GM23338 (cell line): ENCODE measurements at regions not wholly inside any gene's neighbourhood (a gene's known extent, or its start where the extent isn't known, plus 50 kb on each side); places are given as distances from the start of the nearest gene placed in this dataset.

Source experiments
- ATAC-seq: fragments of 200-7000 bp; cut with Tn5 transposase; 3 replicates; pipeline ENCODE4 v1.9.1; 2020
- DNase-seq: peaks from one replicate; pipeline ENCODE4 v3.0.0-alpha.2; 2015; ENCODE audit warnings: low spot score
- H2AFZ ChIP-seq: fragments of 200-600 bp; sonication (generic); 2 replicates; pipeline ENCODE4 v1.8.0; 2016; ENCODE audit warnings: antibody characterized with exemption, mild to moderate bottlenecking, moderate library complexity
- H3F3A ChIP-seq: fragments of 200-600 bp; sonication (generic); replicated peaks from 2 replicates; pipeline ENCODE4 v1.8.0; 2017; ENCODE audit warnings: antibody characterized with exemption, mixed run types, low read depth
- H3K27ac ChIP-seq: fragments of 200-600 bp; sonication (generic); 2 replicates; pipeline ENCODE4 v1.6.1; 2016; ENCODE audit warnings: low read depth
- H3K27me3 ChIP-seq: fragments of 200-600 bp; sonication (generic); 2 replicates; pipeline ENCODE4 v1.8.0; 2016; ENCODE audit warnings: mild to moderate bottlenecking, mixed run types, moderate library complexity; ENCODE audit not compliant: insufficient read depth
- H3K36me3 ChIP-seq: fragments of 200-600 bp; sonication (generic); 2 replicates; pipeline ENCODE4 v1.8.0; 2016; ENCODE audit warnings: mild to moderate bottlenecking; ENCODE audit not compliant: insufficient read depth
- H3K4me1 ChIP-seq: fragments of 200-600 bp; sonication (generic); 2 replicates; pipeline ENCODE4 v1.8.0; 2016; ENCODE audit warnings: mild to moderate bottlenecking, moderate library complexity; ENCODE audit not compliant: insufficient read depth
- H3K4me2 ChIP-seq: fragments of 200-600 bp; sonication (generic); 2 replicates; pipeline ENCODE4 v1.7.1; 2017; ENCODE audit warnings: mixed run types
- H3K4me3 ChIP-seq: fragments of 200-600 bp; sonication (generic); 2 replicates; pipeline ENCODE4 v1.6.1; 2016; ENCODE audit warnings: mixed run types
- H3K79me2 ChIP-seq: fragments of 200-600 bp; sonication (generic); replicated peaks from 2 replicates; pipeline ENCODE4 v1.8.0; 2017; ENCODE audit warnings: mild to moderate bottlenecking; ENCODE audit not compliant: insufficient read depth
- H3K9me2 ChIP-seq: fragments of 200-600 bp; sonication (generic); 2 replicates; pipeline ENCODE4 v1.8.0; 2017; ENCODE audit not compliant: insufficient read depth
- H4K20me1 ChIP-seq: fragments of 200-600 bp; sonication (generic); replicated peaks from 2 replicates; pipeline ENCODE4 v1.8.0; 2017; ENCODE audit warnings: mild to moderate bottlenecking; ENCODE audit not compliant: insufficient read depth
- H3K27ac Mint-ChIP-seq: 2 replicates; pipeline ENCODE4 v1.8.0; 2020; ENCODE audit warnings: inconsistent platforms, mild to moderate bottlenecking, moderate library complexity, mixed read lengths
- H3K27me3 Mint-ChIP-seq: 3 replicates; pipeline ENCODE4 v1.8.0; 2022; ENCODE audit warnings: low read depth, mild to moderate bottlenecking, moderate library complexity, mixed read lengths, inconsistent platforms; ENCODE audit not compliant: insufficient read depth, poor library complexity
- H3K36me3 Mint-ChIP-seq: 3 replicates; pipeline ENCODE4 v1.8.0; 2021; ENCODE audit warnings: low read depth, mild to moderate bottlenecking, inconsistent platforms, moderate library complexity, mixed read lengths
- H3K4me1 Mint-ChIP-seq: 3 replicates; pipeline ENCODE4 v1.8.0; 2020; ENCODE audit warnings: mild to moderate bottlenecking, inconsistent platforms, mixed read lengths
- H3K4me3 Mint-ChIP-seq: 3 replicates; pipeline ENCODE4 v1.8.0; 2021; ENCODE audit warnings: moderate library complexity, mild to moderate bottlenecking, inconsistent platforms, mixed read lengths
- H3K9me3 Mint-ChIP-seq: 3 replicates; pipeline ENCODE4 v1.8.0; 2020; ENCODE audit warnings: moderate library complexity, mild to moderate bottlenecking, inconsistent platforms, mixed read lengths
- CREB1 ChIP-seq: fragments of 250-450 bp; sonication (Bioruptor Pico); IDR thresholded peaks from 2 replicates; pipeline ENCODE4 v1.5.0; 2020; ENCODE audit warnings: low read depth, mild to moderate bottlenecking, moderate library complexity
- CTCF ChIP-seq, 2 experiments: fragments of 200-600 bp in 1 of 2; sonication (generic) in 1 of 2; conservative IDR thresholded peaks; 2 replicates each; pipeline versions ENCODE4 v1.5.1 to v1.6.1; 2016 to 2017; ENCODE audit warnings: antibody characterized with exemption in 2 of 2, low read depth in 2 of 2, mild to moderate bottlenecking in 2 of 2, moderate library complexity in 1 of 2
- ETS1 ChIP-seq: IDR thresholded peaks from 2 replicates; pipeline ENCODE4 v1.6.1; 2016; ENCODE audit warnings: antibody characterized with exemption
- EZH2 ChIP-seq: fragments of 200-600 bp; sonication (generic); IDR thresholded peaks from one replicate; pipeline ENCODE4 v1.8.0; 2017; ENCODE audit warnings: antibody characterized with exemption, mild to moderate bottlenecking, low read depth; ENCODE audit not compliant: unreplicated experiment
- EZH2phosphoT487 ChIP-seq: fragments of 200-600 bp; sonication (generic); IDR thresholded peaks from one replicate; pipeline ENCODE4 v1.8.1; 2018; ENCODE audit warnings: antibody characterized with exemption; ENCODE audit not compliant: unreplicated experiment
- JUNB ChIP-seq: IDR thresholded peaks from one replicate; pipeline ENCODE4 v1.6.1; 2016; ENCODE audit warnings: antibody characterized with exemption; ENCODE audit not compliant: unreplicated experiment
- NANOG ChIP-seq: IDR thresholded peaks from 2 replicates; pipeline ENCODE4 v1.6.1; 2016; ENCODE audit warnings: antibody characterized with exemption, borderline replicate concordance
- POLR2AphosphoS5 ChIP-seq: IDR thresholded peaks from 2 replicates; pipeline ENCODE4 v1.6.1; 2016; ENCODE audit warnings: antibody characterized with exemption, low read depth
- REST ChIP-seq: IDR thresholded peaks from one replicate; pipeline ENCODE4 v1.6.1; 2018; ENCODE audit warnings: antibody characterized with exemption; ENCODE audit not compliant: unreplicated experiment
- STAT1 ChIP-seq: IDR thresholded peaks from one replicate; pipeline ENCODE4 v1.6.1; 2016; ENCODE audit warnings: antibody characterized with exemption; ENCODE audit not compliant: unreplicated experiment
- ZNF114 ChIP-seq: fragments of 250-450 bp; sonication (Bioruptor Pico); IDR thresholded peaks from 2 replicates; pipeline ENCODE4 v1.5.0; 2020; ENCODE audit warnings: mild to moderate bottlenecking, moderate library complexity
- ZNF331 ChIP-seq: fragments of 250-450 bp; sonication (Bioruptor Pico); IDR thresholded peaks from 2 replicates; pipeline ENCODE4 v1.5.0; 2020; ENCODE audit warnings: low read depth, mild to moderate bottlenecking, moderate library complexity

GRCh38 chr11:134879341-134879740, 467.3 kb upstream of the B3GAT1 start:
- no peak overlapping the region for H3K4me2 ChIP-seq
- H2AFZ ChIP-seq, result no peak overlapping the region
- DNase-seq (no peak), ATAC-seq (no peak)
- Mint-ChIP-seq H3K36me3 (no peaks in the 10 kb centered on the region), H3K4me3 (no peak overlapping the region), H3K27me3 (peaks cover 7% of the 10 kb centered on the region), H3K4me1 (peaks cover 5% of the 10 kb centered on the region; the same call in 1 of the 3 replicates), H3K27ac (no peak overlapping the region), H3K9me3 (no peaks in the 10 kb centered on the region)
- TF ChIP-seq NANOG (no peak), CREB1 (no peak)
- H3K79me2 ChIP-seq, result no peaks in the 10 kb centered on the region
- no peak overlapping the region for H3K4me3 ChIP-seq
- H3K36me3 ChIP-seq, result no peaks in the 10 kb centered on the region
- no peaks in the 10 kb centered on the region for H4K20me1 ChIP-seq
- H3K9me2 ChIP-seq, result no peaks in the 10 kb centered on the region
- no peak overlapping the region for H3K27ac ChIP-seq
- H3F3A ChIP-seq, result no peaks in the 10 kb centered on the region
- peaks cover 6% of the 10 kb centered on the region for H3K4me1 ChIP-seq
- no peaks in the 10 kb centered on the region for H3K27me3 ChIP-seq

GRCh38 chr11:134878785-134879184, 466.7 kb upstream of the B3GAT1 start:
- Histone ChIP-seq H3K36me3 (no peaks in the 10 kb centered on the region), H3K27ac (no peak overlapping the region), H3K9me2 (no peaks in the 10 kb centered on the region), H3F3A (no peaks in the 10 kb centered on the region), H3K79me2 (no peaks in the 10 kb centered on the region), H2AFZ (no peak overlapping the region), H4K20me1 (no peaks in the 10 kb centered on the region), H3K4me2 (no peak overlapping the region), H3K4me3 (no peak overlapping the region), H3K4me1 (peaks cover 6% of the 10 kb centered on the region), H3K27me3 (no peaks in the 10 kb centered on the region)
- H3K9me3 Mint-ChIP-seq, result no peaks in the 10 kb centered on the region
- DNase-seq (no peak), ATAC-seq (no peak)
- peaks cover 7% of the 10 kb centered on the region for H3K27me3 Mint-ChIP-seq
- peaks cover 5% of the 10 kb centered on the region; the same call in 1 of the 3 replicates for H3K4me1 Mint-ChIP-seq
- H3K4me3 Mint-ChIP-seq, result no peak overlapping the region
- no peak overlapping the region for H3K27ac Mint-ChIP-seq
- H3K36me3 Mint-ChIP-seq, result no peaks in the 10 kb centered on the region
- TF ChIP-seq JUNB (no peak), POLR2AphosphoS5 (no peak), STAT1 (no peak), ZNF331 (CRISPR knock-in tag) (no peak), EZH2 (no peak), EZH2phosphoT487 (no peak), ZNF114 (CRISPR knock-in tag) (no peak), REST (no peak), ETS1 (no peak), CTCF (conservative IDR thresholded peaks at IDR 0.05; ENCODE audit: low read depth in 2 of 2) (no peak)
